NCI-H2081 treated with DMSO at 0.1 percent for 48 hours (cell line): ENCODE measurements at regions not wholly inside any gene's neighbourhood (a gene's known extent, or its start where the extent isn't known, plus 50 kb on each side); places are given as distances from the start of the nearest gene placed in this dataset.
"Not testable (repeated sequence)": the region's sequence is repeated elsewhere in the genome, so short reads cannot be mapped to it uniquely, and the experiment has no call there.

Source experiments
- DNase-seq: peaks from one replicate; lab custom pipeline; 2025; lab: John Stamatoyannopoulos, UW

- DNase-seq = no peak
Measured at GRCh38 chr4:3648195-3648594, 116.0 kb upstream of the LRPAP1 start.

GRCh38 chr4:3647421-3647820 is 115.2 kb upstream of the LRPAP1 start:
- no peak for DNase-seq

- no peak for DNase-seq
Measured at GRCh38 chr4:3645711-3646679, 113.8 kb upstream of the LRPAP1 start.

DNA sequence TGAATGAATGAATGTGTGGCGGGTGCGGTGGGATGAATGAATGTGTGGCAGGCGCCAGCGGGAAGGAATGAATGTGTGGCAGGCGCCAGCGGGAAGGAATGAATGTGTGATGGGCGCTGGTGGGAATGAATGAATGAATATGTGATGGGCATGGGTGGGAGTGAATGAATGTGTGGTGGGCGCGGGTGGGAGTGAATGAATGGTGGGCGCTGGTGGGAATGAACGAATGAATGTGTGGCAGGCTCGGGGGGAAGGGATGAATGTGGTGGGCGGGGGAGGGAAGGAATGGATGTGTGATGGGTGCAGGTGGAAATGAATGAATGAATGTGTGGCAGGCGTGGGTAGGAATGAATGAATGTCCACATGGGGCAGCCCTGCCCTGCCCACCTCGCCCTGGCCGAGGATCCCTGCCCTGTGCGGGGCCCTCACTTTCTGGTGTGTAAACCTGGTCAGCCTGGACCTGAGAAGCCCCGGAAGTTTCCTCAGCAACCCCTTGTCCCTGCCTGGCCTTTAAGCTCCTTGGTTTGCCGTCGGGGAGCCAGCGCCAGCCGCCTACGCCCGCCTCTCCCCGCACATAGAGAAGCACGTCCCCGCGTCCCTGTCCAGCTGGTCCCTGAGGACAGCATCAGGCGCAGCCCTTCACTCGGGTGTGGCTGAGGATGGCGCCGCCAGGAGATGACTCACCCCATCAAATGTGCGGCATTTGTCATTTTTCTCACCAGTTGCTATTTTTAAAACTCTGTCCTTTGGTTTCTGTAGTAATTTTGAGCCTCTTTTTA is 112.8 kb upstream of the LRPAP1 start:
- DNase-seq = no peak

- DNase-seq = no peak
Measured at GRCh38 chr4:3643518-3644433, 111.6 kb upstream of the LRPAP1 start.

GRCh38 chr4:3642806-3643517 is 110.7 kb upstream of the LRPAP1 start:
- DNase-seq = no peak

DNA sequence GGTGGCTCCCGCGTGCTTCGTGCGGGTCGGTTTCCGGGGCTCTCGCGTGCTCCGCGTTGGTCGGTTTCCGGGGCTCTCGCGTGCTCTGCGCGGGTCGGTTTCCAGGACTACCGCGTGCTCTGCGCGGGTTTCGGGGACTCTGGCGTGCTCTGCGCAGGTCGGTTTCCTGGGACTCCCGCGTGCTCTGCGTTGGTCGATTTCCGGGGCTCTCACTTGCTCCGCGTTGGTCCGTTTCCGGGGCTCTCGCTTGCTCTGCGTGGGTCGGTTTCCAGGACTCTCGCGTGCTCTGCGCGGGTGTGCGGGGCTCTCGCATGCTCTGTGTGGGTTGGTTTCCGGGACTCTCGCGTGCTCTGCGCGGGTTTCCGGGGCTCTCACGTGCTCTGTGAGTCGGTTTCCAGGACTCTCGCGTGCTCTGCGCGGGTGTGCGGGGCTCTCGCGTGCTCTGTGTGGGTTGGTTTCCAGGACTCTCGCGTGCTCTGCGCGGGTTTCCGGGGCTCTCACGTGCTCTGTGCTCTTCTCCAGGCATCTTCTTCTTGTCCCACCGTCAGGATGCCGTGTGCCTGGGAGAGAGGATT is 109.9 kb upstream of the LRPAP1 start:
- DNase-seq = no peak

GRCh38 chr4:3641501-3641900 is 109.3 kb upstream of the LRPAP1 start:
- DNase-seq = no peak

GRCh38 chr4:3640587-3640962 is 108.4 kb upstream of the LRPAP1 start:
- DNase-seq = no peak

GRCh38 chr4:3639613-3640586 is 107.7 kb upstream of the LRPAP1 start:
- no peak for DNase-seq

DNA sequence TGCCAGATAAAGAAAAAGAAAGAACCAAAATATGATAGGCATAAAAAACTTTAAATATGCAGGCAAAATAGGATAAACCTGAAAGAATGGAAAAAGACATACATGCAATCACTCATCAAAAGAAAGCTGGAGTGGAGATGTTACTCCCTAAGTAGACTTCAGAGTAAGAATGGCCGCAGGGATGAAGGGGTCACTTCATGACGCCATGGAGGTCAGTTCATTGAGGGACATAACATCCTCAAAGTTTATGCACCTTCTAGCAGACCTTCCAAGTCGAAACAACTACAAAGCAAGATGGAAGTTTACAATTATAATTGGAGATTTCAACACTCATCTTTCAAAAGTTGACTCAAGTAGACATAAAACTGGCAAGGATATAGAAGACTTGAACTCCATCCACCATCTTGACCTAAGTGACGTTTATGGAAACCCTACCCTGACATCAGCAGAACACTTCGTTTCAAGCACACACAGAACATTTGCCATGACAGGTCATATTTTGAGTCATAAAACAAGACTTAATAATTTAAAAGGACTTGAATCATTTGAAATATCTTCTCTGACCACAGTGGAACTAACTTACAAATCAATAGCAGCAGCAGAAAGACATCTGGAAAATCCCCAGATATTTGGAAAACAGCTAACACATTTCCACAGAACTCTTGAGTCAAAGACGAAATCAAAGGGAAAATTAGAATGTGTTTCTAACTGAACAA is 106.0 kb upstream of the LRPAP1 start:
- DNase-seq = no peak

- DNase-seq = no peak
Measured at GRCh38 chr4:3637326-3638016, 105.2 kb upstream of the LRPAP1 start.

- no peak for DNase-seq
Measured at GRCh38 chr4:3636646-3637320, 104.6 kb upstream of the LRPAP1 start.

GRCh38 chr4:3636020-3636419 is 103.8 kb upstream of the LRPAP1 start:
- not testable (repeated sequence) for DNase-seq

GRCh38 chr4:3634894-3635820 is 102.9 kb upstream of the LRPAP1 start:
- DNase-seq = no peak

GRCh38 chr4:3634281-3634857 is 102.1 kb upstream of the LRPAP1 start:
- DNase-seq = no peak
